Effector CD4-positive, alpha-beta T cell (primary cell): ENCODE measurements at regions not wholly inside any gene's neighbourhood (a gene's known extent, or its start where the extent isn't known, plus 50 kb on each side); places are given as distances from the start of the nearest gene placed in this dataset.

Source experiments
- DNase-seq: peaks from one replicate; pipeline ENCODE4 v3.0.0-alpha.2; 2020

GRCh38 chr2:129646107-129646506, 333.4 kb upstream of the RAB6C start:
- DNase-seq, result no peak

- DNase-seq, result no peak
Observed at GRCh38 chr2:129653246-129653645, 326.2 kb upstream of the RAB6C start.

- no peak for DNase-seq
Observed at GRCh38 chr2:129654331-129654730, 325.1 kb upstream of the RAB6C start.

GRCh38 chr2:129656081-129656598, 323.3 kb upstream of the RAB6C start:
- DNase-seq, result no peak

- no peak for DNase-seq
Observed at GRCh38 chr2:129658430-129658829, 321.0 kb upstream of the RAB6C start.

- no peak for DNase-seq
Observed at GRCh38 chr2:129661935-129662334, 317.5 kb upstream of the RAB6C start.

- DNase-seq, result no peak
Observed at GRCh38 chr2:129667577-129667976, 311.9 kb upstream of the RAB6C start.

- no peak for DNase-seq
Observed at GRCh38 chr2:129672521-129672920, 306.9 kb upstream of the RAB6C start.

GRCh38 chr2:129673234-129673633, 306.2 kb upstream of the RAB6C start:
- no peak for DNase-seq

GRCh38 chr2:129673847-129674711, 305.4 kb upstream of the RAB6C start:
- no peak for DNase-seq

GRCh38 chr2:129678751-129679150, 300.7 kb upstream of the RAB6C start:
- DNase-seq, result no peak

- DNase-seq, result no peak
Observed at GRCh38 chr2:129681788-129682187, 297.7 kb upstream of the RAB6C start.

- DNase-seq, result no peak
Observed at GRCh38 chr2:129689653-129690448, 289.6 kb upstream of the RAB6C start.

- DNase-seq, result no peak
Observed at GRCh38 chr2:129695496-129695895, 284.0 kb upstream of the RAB6C start.

- no peak for DNase-seq
Observed at GRCh38 chr2:129698593-129698992, 280.9 kb upstream of the RAB6C start.

GRCh38 chr2:129699781-129700573, 279.5 kb upstream of the RAB6C start:
- no peak for DNase-seq

- DNase-seq, result no peak
Observed at GRCh38 chr2:129702416-129703176, 276.9 kb upstream of the RAB6C start.

GRCh38 chr2:129705085-129705484, 274.4 kb upstream of the RAB6C start:
- no peak for DNase-seq

- no peak for DNase-seq
Observed at GRCh38 chr2:129707800-129708199, 271.7 kb upstream of the RAB6C start.

GRCh38 chr2:129708221-129708967, 271.1 kb upstream of the RAB6C start:
- DNase-seq, result no peak
